Body of pancreas (tissue), 4 donors: ENCODE measurements at regions not wholly inside any gene's neighbourhood (a gene's known extent, or its start where the extent isn't known, plus 50 kb on each side); places are given as distances from the start of the nearest gene placed in this dataset.

Experiments used
- POLR2A ChIP-seq, 3 donors: fragments of 450-650 bp; IDR thresholded peaks; one replicate each; pipeline ENCODE4 v1.6.1; 2016; ENCODE audit warnings: antibody characterized with exemption in 3 of 3, mild to moderate bottlenecking in 2 of 3
- TF ChIP-seq, protein P1 (sequence below), 7 experiments: fragments of 450-650 bp in 4 of 7; fragments of 200-600 bp in 3 of 7; sonication (generic) in 3 of 7; IDR thresholded peaks; one replicate each; pipeline ENCODE4 v1.5.1; 2016 to 2019; ENCODE audit warnings: antibody characterized with exemption in 7 of 7

GRCh38 chr17:70691150-70691549 is 521.8 kb downstream of the KCNJ2 start:
- TF ChIP-seq, protein P1, sequence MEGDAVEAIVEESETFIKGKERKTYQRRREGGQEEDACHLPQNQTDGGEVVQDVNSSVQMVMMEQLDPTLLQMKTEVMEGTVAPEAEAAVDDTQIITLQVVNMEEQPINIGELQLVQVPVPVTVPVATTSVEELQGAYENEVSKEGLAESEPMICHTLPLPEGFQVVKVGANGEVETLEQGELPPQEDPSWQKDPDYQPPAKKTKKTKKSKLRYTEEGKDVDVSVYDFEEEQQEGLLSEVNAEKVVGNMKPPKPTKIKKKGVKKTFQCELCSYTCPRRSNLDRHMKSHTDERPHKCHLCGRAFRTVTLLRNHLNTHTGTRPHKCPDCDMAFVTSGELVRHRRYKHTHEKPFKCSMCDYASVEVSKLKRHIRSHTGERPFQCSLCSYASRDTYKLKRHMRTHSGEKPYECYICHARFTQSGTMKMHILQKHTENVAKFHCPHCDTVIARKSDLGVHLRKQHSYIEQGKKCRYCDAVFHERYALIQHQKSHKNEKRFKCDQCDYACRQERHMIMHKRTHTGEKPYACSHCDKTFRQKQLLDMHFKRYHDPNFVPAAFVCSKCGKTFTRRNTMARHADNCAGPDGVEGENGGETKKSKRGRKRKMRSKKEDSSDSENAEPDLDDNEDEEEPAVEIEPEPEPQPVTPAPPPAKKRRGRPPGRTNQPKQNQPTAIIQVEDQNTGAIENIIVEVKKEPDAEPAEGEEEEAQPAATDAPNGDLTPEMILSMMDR (IDR thresholded peaks at IDR 0.05): no peak
- no peak for TF ChIP-seq POLR2A (IDR thresholded peaks at IDR 0.05)
